Activated CD4-positive, alpha-beta T cell treated with anti-CD3 and anti-CD28 coated beads, Interleukin-2, amount 50 U/mL, for 4 hours (primary cell): ENCODE measurements at regions not wholly inside any gene's neighbourhood (a gene's known extent, or its start where the extent isn't known, plus 50 kb on each side); places are given as distances from the start of the nearest gene placed in this dataset.

Experiments
- DNase-seq, 2 experiments: peaks; one replicate each; pipeline ENCODE4 v3.0.0-alpha.2; 2020

- DNase-seq: no peak
These were observed 402.1 kb upstream of the CHD6 start for GRCh38 chr20:42020316-42020715.

- no peak for DNase-seq
These were observed 400.8 kb upstream of the CHD6 start for GRCh38 chr20:42018979-42019378.

- no peak for DNase-seq
These were observed 391.9 kb upstream of the CHD6 start for GRCh38 chr20:42010090-42010489.

GRCh38 chr20:42007251-42007650, 389.1 kb upstream of the CHD6 start:
- DNase-seq: no peak

- no peak for DNase-seq
These were observed 387.0 kb upstream of the CHD6 start for GRCh38 chr20:42005211-42005610.

GRCh38 chr20:42003380-42003779, 385.2 kb upstream of the CHD6 start:
- DNase-seq: no peak

GRCh38 chr20:41998539-41999341, 380.6 kb upstream of the CHD6 start:
- DNase-seq: no peak

- DNase-seq: no peak
These were observed 378.8 kb upstream of the CHD6 start for GRCh38 chr20:41996951-41997350.

- no peak for DNase-seq
These were observed 374.3 kb upstream of the CHD6 start for GRCh38 chr20:41992481-41992880.

- no peak for DNase-seq
These were observed 373.2 kb upstream of the CHD6 start for GRCh38 chr20:41991412-41991811.

GRCh38 chr20:41989935-41990635, 371.9 kb upstream of the CHD6 start:
- no peak for DNase-seq

- DNase-seq: no peak
These were observed 371.0 kb upstream of the CHD6 start for GRCh38 chr20:41989039-41989679.

- DNase-seq: no peak
These were observed 365.9 kb upstream of the CHD6 start for GRCh38 chr20:41984031-41984430.

GRCh38 chr20:41983159-41983558, 365.0 kb upstream of the CHD6 start:
- no peak for DNase-seq

GRCh38 chr20:41981746-41982145, 363.6 kb upstream of the CHD6 start:
- no peak for DNase-seq

GRCh38 chr20:41978875-41979274, 360.7 kb upstream of the CHD6 start:
- DNase-seq: no peak

GRCh38 chr20:41978246-41978790, 360.1 kb upstream of the CHD6 start:
- no peak for DNase-seq

GRCh38 chr20:41969656-41970055, 351.5 kb upstream of the CHD6 start:
- DNase-seq: no peak

- DNase-seq: no peak
These were observed 342.0 kb upstream of the CHD6 start for GRCh38 chr20:41960166-41960565.

- DNase-seq: no peak
These were observed 340.2 kb upstream of the CHD6 start for GRCh38 chr20:41958391-41958790.

GRCh38 chr20:41956338-41957074, 338.3 kb upstream of the CHD6 start:
- no peak for DNase-seq

GRCh38 chr20:41952166-41952565, 334.0 kb upstream of the CHD6 start:
- DNase-seq: no peak

GRCh38 chr20:41951615-41952014, 333.4 kb upstream of the CHD6 start:
- DNase-seq: no peak
